Retinal pigment epithelial cell (primary cell): ENCODE measurements at regions not wholly inside any gene's neighbourhood (a gene's known extent, or its start where the extent isn't known, plus 50 kb on each side); places are given as distances from the start of the nearest gene placed in this dataset.

Experiments
- DNase-seq: peaks from one replicate; pipeline ENCODE4 v3.0.0-alpha.2; 2010; ENCODE audit warnings: low read depth
- H3K4me3 ChIP-seq: 2 replicates; pipeline ENCODE4 v1.5.1; 2011; ENCODE audit warnings: mild to moderate bottlenecking, low read length, control low read depth, moderate library complexity
- TF ChIP-seq, protein P1 (sequence below): conservative IDR thresholded peaks from 2 replicates; pipeline ENCODE4 v1.5.1; 2011; ENCODE audit warnings: low read depth, low read length, control low read depth, inconsistent platforms

DNA sequence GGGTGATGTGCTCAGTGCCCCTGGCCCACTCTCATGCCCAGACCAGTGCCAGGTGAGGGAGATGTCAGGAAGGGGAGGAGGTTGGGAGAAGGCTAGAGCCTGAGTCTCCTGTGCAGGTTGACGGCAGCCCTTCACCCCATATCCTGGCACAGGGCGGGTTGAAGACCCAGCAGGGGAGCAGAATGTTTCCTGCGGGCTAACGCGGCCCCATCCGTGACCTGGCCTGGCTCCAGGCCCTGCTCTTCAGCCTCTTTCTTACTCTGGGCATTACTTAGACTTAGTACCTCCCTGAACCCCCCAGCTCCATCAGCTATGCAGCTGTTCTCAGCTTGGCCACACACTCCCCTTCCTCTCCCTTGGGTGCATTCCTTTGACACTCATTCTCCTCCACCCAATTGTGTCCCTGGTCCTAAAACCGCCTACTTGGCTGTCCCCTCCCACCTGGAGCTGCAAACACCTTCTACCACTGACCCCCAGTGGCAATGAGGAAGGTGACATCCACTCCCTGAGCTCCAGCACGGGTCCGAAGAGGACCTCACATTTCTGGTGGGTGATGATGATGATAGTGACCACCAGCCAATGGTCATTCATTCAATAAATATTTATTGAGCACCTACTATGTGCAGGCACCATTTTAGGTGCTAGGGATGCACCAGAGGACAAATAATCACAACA, 179.0 kb downstream of the PTPRU start:
- no peak overlapping the region for H3K4me3 ChIP-seq
- TF ChIP-seq, protein P1, sequence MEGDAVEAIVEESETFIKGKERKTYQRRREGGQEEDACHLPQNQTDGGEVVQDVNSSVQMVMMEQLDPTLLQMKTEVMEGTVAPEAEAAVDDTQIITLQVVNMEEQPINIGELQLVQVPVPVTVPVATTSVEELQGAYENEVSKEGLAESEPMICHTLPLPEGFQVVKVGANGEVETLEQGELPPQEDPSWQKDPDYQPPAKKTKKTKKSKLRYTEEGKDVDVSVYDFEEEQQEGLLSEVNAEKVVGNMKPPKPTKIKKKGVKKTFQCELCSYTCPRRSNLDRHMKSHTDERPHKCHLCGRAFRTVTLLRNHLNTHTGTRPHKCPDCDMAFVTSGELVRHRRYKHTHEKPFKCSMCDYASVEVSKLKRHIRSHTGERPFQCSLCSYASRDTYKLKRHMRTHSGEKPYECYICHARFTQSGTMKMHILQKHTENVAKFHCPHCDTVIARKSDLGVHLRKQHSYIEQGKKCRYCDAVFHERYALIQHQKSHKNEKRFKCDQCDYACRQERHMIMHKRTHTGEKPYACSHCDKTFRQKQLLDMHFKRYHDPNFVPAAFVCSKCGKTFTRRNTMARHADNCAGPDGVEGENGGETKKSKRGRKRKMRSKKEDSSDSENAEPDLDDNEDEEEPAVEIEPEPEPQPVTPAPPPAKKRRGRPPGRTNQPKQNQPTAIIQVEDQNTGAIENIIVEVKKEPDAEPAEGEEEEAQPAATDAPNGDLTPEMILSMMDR = peak; percentile 15
- no peak for DNase-seq

DNA sequence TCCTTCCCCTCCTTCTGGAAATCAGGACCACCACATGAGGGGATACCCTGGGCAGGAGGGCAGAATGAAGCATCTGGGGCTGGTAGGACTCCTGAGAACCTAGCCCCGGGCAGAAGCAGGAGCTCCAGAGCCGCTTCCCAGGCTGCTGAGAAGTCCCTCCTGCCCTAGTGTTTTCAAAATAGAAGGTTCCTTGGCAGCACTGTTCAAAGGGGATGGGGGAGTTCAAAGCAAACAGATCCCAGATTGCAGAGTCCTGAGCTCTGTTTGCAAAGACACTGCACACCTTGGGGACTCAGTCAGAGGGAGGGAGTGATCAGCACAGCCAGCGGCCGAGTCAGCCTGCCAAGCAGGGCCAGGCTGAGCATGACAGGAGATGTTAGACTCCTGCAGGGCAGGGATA, 177.8 kb downstream of the PTPRU start:
- DNase-seq = no peak
- H3K4me3 ChIP-seq = no peak overlapping the region
- TF ChIP-seq, protein P1 = no peak

DNA sequence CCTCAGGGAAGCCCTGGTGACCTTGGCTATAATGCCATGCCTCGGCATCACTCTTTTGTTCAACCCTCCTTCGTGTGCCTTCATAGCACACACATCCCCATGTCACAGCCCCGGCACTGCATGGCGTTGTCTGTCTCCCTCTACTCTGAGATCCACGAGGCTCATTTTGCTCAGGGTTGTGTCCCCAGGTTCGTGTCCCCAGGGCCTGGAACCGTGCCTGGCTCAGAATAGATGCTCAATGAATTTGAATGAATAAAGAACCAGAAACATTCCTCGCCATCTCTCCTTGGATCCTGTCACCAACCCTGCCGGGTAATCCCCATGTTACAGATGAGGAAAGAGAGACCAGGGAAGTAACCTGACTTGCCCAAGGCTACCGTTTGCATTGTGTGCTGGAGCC, 177.3 kb downstream of the PTPRU start:
- no peak for DNase-seq
- no peak overlapping the region for H3K4me3 ChIP-seq
- TF ChIP-seq, protein P1 = no peak

DNA sequence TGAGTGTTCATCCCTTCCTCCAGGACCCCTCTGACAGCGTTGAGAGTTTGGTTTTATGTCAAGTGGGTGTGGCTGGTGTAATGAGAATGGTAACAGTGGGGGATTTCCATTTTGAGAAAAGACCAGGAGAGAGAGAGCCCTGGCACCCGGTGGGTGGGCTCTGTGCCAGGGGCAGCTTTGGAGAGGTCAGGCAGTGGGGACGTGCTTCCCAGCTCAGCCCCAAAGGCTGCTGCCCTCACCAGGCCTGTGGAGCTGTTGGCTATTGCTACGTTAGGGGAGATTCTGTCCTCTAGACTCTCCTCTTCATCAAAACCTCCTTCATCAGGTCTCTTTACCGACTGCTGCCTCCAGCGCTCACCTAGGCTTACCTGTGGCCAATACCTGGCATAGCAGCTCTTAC, 176.3 kb downstream of the PTPRU start:
- TF ChIP-seq, protein P1 = no peak
- DNase-seq = no peak
- H3K4me3 ChIP-seq = no peak overlapping the region

DNA sequence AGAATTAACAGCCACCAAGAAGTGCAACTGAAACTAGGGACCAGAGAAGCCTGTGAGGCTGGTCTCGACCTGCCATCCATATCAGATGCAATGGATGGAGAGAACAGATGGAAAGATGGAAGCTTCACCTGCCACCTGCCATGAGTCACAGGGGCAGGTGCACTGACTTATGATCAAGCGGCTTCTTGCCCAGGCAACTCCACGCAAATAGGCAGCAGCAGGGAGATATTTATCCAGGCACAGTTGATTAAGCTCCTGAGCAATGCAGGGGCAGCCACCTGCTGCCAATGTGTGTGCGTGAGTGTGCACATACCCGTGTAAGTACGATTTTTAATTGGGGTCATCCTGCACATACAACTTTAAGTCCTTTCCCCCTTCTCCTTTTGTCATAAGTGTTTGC, 174.2 kb downstream of the PTPRU start:
- H3K4me3 ChIP-seq = no peak overlapping the region
- DNase-seq = no peak
- TF ChIP-seq, protein P1 = no peak

DNA sequence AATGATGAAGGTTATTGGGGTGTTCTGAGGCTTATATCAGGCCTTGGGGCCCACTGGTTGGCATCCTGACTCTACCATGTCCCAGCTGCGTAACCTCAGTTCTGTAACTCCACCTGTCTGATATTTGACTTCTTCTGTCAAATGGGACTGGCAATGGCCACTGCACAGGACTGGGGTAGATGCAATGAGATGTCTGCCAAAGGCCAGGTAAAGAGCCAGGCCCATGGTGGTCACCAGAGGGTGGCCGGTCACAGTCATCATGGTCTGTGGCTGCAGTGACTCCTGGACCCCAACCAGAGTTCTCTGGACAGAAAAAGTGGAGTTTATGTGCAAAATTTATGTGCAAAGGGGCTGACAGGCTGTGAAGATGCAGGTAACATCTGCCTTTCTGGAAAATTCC, 173.3 kb downstream of the PTPRU start:
- DNase-seq = no peak
- TF ChIP-seq, protein P1 = no peak
- H3K4me3 ChIP-seq = no peak overlapping the region

DNA sequence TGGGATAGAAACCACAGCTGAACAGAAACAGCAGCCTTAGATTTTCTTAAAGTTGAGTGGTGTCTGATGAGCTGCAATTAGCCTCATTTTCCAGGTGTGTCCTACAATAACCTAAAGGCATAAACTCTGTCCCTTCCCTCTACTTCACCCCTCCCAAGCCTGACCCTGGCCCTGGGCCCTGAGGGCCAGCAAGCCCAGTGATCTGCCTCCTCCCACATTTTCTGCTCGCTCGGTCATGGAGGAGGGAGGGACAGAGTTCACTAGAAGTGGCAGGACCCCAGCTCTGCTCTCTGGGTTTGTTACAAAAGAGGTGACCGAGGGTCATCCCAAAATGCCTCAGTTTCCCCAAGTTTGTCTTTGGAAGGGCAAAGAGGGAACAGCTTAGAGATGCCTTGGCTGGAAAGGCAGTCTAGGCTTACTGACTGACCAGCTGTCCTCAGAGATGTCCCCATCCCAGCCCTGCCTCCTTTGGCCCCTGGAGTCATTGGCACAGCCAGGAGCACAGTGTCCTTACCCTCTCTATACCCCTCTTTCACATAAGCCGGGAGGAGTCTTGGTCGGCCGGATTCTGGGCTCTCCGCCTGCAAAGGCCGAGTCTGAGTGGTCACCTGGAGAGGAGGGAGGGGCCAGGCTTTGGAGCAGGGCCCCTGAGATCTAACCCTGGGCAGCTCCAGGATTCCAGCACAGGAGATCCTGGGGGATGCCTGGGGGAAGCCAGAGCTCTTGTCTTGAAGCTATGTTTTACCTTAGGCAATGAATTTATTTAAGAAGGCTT, 172.7 kb downstream of the PTPRU start:
- DNase-seq = no peak
- TF ChIP-seq, protein P1 = no peak
- H3K4me3 ChIP-seq = no peak overlapping the region
